ENCODE measurements at regions not wholly inside any gene's neighbourhood (a gene's known extent, or its start where the extent isn't known, plus 50 kb on each side); places are given as distances from the start of the nearest gene placed in this dataset.

DNA sequence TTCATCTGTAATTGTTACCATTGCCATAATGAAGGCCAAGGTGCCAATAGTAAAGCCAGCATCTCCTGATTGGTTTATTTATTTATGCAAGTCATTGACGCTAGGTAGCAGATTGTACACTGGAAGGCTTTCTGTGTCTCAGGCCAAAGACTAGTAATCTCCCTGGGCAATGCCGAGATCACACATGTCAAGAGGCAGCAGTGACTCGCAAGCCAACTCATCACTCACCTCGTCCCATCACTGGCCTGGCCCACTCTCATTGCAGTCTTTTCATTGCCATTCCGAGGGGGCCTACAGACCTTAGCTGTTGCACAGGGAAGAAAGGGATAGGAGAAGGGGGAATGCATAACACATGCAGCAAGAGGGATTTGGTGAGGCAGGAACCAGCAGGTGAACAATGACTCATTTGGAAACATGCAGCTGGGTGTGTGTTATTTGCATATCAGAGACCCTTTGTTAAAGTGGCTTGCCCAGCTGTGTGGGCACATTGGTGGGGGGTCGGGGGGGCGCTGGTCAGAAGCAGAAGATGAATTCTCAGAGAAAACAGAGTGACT, 448.7 kb upstream of the HNRNPA3 start:
- TF ChIP-seq, protein P1, sequence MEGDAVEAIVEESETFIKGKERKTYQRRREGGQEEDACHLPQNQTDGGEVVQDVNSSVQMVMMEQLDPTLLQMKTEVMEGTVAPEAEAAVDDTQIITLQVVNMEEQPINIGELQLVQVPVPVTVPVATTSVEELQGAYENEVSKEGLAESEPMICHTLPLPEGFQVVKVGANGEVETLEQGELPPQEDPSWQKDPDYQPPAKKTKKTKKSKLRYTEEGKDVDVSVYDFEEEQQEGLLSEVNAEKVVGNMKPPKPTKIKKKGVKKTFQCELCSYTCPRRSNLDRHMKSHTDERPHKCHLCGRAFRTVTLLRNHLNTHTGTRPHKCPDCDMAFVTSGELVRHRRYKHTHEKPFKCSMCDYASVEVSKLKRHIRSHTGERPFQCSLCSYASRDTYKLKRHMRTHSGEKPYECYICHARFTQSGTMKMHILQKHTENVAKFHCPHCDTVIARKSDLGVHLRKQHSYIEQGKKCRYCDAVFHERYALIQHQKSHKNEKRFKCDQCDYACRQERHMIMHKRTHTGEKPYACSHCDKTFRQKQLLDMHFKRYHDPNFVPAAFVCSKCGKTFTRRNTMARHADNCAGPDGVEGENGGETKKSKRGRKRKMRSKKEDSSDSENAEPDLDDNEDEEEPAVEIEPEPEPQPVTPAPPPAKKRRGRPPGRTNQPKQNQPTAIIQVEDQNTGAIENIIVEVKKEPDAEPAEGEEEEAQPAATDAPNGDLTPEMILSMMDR (IDR thresholded peaks at IDR 0.05; ENCODE audit: insufficient read depth, low read length, missing control alignments): no peak
- CTCF ChIA-PET: interaction anchor here (1.2 kb wide), 1 partner anchor 384 kb away, joined by 3 read pairs; no protein-coding TSS in a partner anchor
- no peak for DNase-seq (ENCODE audit: low read depth, low spot score)
- POLR2A ChIA-PET: no interaction called here
- H3K4me3 ChIP-seq (ENCODE audit: low read depth, low read length): no peak overlapping the region

DNA sequence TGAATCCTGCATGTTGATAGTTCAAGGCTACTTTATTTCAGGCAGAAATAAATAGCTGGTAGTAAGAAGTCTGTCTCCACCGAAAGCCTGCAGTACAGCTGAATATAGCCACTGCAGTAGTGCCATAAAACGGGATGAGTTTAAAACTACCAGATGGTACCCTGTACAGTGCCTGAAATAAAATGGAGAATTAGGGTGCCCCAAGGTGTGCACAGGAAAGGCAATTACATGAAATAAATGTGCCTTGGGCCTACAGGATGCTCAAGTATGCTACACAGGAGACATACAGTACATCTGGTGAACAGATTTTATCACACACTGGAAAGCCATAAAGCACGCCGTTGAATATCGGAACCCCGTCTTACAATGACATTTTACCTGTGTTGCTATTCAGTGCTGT, 447.7 kb upstream of the HNRNPA3 start:
- ChIA-PET CTCF (no interaction called here), POLR2A (no interaction called here)
- no peak overlapping the region for H3K4me3 ChIP-seq (ENCODE audit: low read depth, low read length)
- DNase-seq (ENCODE audit: low read depth, low spot score): no peak
- TF ChIP-seq, protein P1 (IDR thresholded peaks at IDR 0.05; ENCODE audit: insufficient read depth, low read length, missing control alignments): no peak

DNA sequence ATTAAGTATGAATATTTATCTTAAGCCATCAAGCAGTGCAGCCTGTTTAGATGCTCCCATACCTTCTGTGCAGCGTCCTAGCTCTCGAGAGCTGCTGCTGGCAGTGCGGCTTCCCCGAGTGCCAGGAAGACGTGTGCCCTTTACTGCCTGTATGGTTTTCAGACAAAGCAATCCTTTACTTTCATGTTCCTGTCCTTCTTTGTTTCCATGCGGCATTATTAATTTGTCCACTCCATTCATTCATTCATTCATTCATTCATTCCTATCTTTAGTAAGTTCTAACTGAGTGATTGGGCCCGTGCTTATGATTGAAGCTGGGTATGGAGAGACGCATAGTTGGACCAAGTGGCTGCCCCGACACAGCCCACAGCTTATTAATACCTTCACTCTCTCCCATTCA, 446.6 kb upstream of the HNRNPA3 start:
- TF ChIP-seq, protein P1 (IDR thresholded peaks at IDR 0.05; ENCODE audit: insufficient read depth, low read length, missing control alignments): no peak
- CTCF ChIA-PET: no interaction called here
- H3K4me3 ChIP-seq (ENCODE audit: low read depth, low read length): no peak overlapping the region
- POLR2A ChIA-PET: no interaction called here
- DNase-seq (ENCODE audit: low read depth, low spot score): no peak

DNA sequence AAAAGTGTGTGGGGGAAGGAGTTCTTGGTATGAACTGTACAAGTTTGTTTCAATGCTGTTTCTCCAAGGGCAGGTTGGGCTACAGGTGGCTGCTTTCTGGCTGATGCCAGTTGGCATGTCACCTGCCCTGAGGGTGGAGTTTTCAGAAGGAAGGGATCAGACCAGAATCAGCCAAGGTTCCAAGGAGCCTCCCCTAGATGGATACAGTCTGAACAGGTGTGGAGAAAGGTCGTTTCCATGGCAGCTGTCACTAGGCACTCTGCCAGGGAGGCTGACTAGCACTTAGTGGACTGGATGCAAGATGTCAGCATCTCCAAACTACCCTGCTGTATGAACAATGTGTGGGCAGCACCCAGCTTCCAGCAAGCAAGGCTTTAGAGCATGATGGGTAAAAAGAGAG, 444.4 kb upstream of the HNRNPA3 start:
- H3K4me3 ChIP-seq (ENCODE audit: low read depth, low read length): no peak overlapping the region
- CTCF ChIA-PET: no interaction called here
- POLR2A ChIA-PET: no interaction called here
- DNase-seq (ENCODE audit: low read depth, low spot score): no peak
- TF ChIP-seq, protein P1 (IDR thresholded peaks at IDR 0.05; ENCODE audit: insufficient read depth, low read length, missing control alignments): no peak

DNA sequence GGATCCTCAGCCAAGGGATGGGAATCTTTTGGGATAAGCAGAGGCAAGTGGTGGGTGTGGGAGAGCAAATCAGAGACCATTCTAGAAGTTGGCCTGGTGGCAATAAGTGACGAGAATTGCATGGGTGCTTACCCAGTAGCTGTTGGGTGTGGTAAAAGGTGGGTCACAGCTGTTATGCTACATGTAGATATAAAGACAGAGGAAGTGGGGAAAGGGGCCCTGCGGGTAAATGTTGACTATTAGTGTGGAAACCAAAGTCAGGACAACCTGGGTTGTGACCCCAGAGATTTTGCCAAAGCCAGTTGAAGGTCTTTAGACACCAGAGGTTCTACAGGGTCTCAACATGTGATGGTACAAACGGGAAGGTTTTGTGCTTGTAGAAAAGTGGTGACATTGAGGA, 443.6 kb upstream of the HNRNPA3 start:
- DNase-seq (ENCODE audit: low read depth, low spot score): no peak
- no peak overlapping the region for H3K4me3 ChIP-seq (ENCODE audit: low read depth, low read length)
- CTCF ChIA-PET: no interaction called here
- TF ChIP-seq, protein P1 (IDR thresholded peaks at IDR 0.05; ENCODE audit: insufficient read depth, low read length, missing control alignments): no peak
- POLR2A ChIA-PET: no interaction called here

DNA sequence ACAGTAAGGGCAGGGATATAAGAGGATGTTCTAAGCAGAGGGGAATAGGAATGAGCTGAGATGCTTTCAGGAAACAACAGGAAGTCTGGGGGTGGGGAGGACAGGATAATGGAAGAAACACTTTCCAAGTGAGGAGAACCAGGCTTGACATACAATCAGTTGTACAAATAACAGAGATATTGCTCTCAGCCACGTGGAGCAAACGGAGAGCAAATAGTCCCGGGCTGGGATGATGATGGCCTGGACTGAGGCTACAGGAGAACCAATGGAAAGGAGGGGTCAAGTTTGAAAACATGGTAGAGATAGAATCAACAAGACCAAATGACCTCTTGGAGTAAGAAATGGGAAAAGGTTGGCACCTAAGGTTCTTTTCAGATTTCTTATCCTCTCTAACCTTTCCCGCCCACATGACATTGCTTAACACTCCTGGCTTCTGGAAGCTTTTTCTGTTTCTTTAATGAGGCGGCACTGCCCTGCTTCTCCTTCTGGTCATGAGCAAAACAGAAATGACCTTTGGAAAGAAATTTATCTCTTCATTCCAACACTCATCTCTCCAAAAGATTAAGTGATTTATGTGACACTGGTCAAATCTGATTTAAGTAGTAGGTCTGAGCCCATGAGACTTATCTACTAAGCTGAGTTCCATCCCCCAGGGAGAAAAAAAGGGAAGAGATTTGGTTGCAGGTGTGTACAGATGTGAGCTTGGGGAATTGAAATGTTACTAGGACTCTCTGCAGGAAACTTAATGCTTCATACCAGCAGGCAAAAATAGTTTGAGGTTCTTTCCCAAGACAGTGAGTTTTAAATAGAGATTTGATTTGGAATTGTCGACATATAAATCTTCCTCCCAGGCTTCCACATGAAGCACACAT, 442.9 kb upstream of the HNRNPA3 start:
- H3K4me3 ChIP-seq (ENCODE audit: low read depth, low read length): no peak overlapping the region
- no peak for DNase-seq (ENCODE audit: low read depth, low spot score)
- TF ChIP-seq, protein P1 (IDR thresholded peaks at IDR 0.05; ENCODE audit: insufficient read depth, low read length, missing control alignments): no peak
- POLR2A ChIA-PET: no interaction called here
- CTCF ChIA-PET: no interaction called here

Measured in AG04449 (cell line).